Upper lobe of right lung (tissue), 1 donor: ENCODE measurements at regions not wholly inside any gene's neighbourhood (a gene's known extent, or its start where the extent isn't known, plus 50 kb on each side); places are given as distances from the start of the nearest gene placed in this dataset.

ENCODE experiments used
- ATAC-seq: fragments of 200-7000 bp; cut with Tn5 transposase; one replicate; pipeline ENCODE4 v1.9.1; 2020; ENCODE audit warnings: mild to moderate bottlenecking, moderate library complexity
- DNase-seq: peaks from one replicate; pipeline ENCODE4 v3.0.0-alpha.2; 2020
- H3K27ac ChIP-seq: fragments of 200-600 bp; one replicate; pipeline ENCODE4 v1.8.0; 2022
- H3K27me3 ChIP-seq: fragments of 200-600 bp; one replicate; pipeline ENCODE4 v1.8.0; 2022; ENCODE audit warnings: mild to moderate bottlenecking
- H3K36me3 ChIP-seq: fragments of 200-600 bp; one replicate; pipeline ENCODE4 v1.8.0; 2022
- H3K4me1 ChIP-seq: fragments of 200-600 bp; one replicate; pipeline ENCODE4 v1.8.0; 2022
- H3K4me3 ChIP-seq: fragments of 200-600 bp; one replicate; pipeline ENCODE4 v1.8.0; 2022; ENCODE audit warnings: mild to moderate bottlenecking
- H3K9me3 ChIP-seq: fragments of 200-600 bp; one replicate; pipeline ENCODE4 v1.8.0; 2022
- CTCF ChIP-seq: fragments of 200-600 bp; IDR thresholded peaks from one replicate; pipeline ENCODE4 v1.8.0; 2022; ENCODE audit warnings: antibody characterized with exemption
- intact Hi-C: fragments of 100-400 bp; cut with DNase I; formaldehyde crosslinking; loops from one replicate; pipeline ENCODE4 v1.11.0; 2022
- donor health status: DM: no; HTN: yes; CAD: no; lungs with severe emphysema.

- H3K4me1 ChIP-seq, result no peaks in the 10 kb centered on the region
- DNase-seq (no peak), ATAC-seq (no peak)
- no peaks in the 10 kb centered on the region for H3K36me3 ChIP-seq
- no peaks in the 10 kb centered on the region for H3K27me3 ChIP-seq
- no peak overlapping the region for H3K27ac ChIP-seq
- no peak overlapping the region for H3K4me3 ChIP-seq
- TF ChIP-seq CTCF, result no peak
- intact Hi-C loops, result no loop called here
- no peaks in the 10 kb centered on the region for H3K9me3 ChIP-seq
Observed at GRCh38 chr10:111967116-111967515, 216.4 kb downstream of the GPAM start.

- no peaks in the 10 kb centered on the region for H3K9me3 ChIP-seq
- ATAC-seq (no peak), DNase-seq (no peak)
- TF ChIP-seq CTCF, result no peak
- H3K27me3 ChIP-seq, result no peaks in the 10 kb centered on the region
- no peaks in the 10 kb centered on the region for H3K4me1 ChIP-seq
- no peaks in the 10 kb centered on the region for H3K36me3 ChIP-seq
- no peak overlapping the region for H3K4me3 ChIP-seq
- intact Hi-C loops, result no loop called here
- H3K27ac ChIP-seq, result no peak overlapping the region
Observed at GRCh38 chr10:111967547-111967946, 216.0 kb downstream of the GPAM start.

- Histone ChIP-seq H3K4me1 (no peaks in the 10 kb centered on the region), H3K36me3 (no peaks in the 10 kb centered on the region), H3K4me3 (no peak overlapping the region), H3K27me3 (no peaks in the 10 kb centered on the region), H3K27ac (no peak overlapping the region), H3K9me3 (no peaks in the 10 kb centered on the region)
- DNase-seq, result no peak
- TF ChIP-seq CTCF, result no peak
- intact Hi-C loops, result no loop called here
- ATAC-seq, result no peak
Observed at GRCh38 chr10:111968647-111969046, 214.9 kb downstream of the GPAM start.

GRCh38 chr10:111970111-111970510, 213.5 kb downstream of the GPAM start:
- no peak for TF ChIP-seq CTCF
- H3K36me3 ChIP-seq, result no peaks in the 10 kb centered on the region
- no peak overlapping the region for H3K4me3 ChIP-seq
- DNase-seq, result no peak
- H3K27ac ChIP-seq, result no peak overlapping the region
- no peaks in the 10 kb centered on the region for H3K9me3 ChIP-seq
- ATAC-seq, result no peak
- H3K27me3 ChIP-seq, result no peaks in the 10 kb centered on the region
- H3K4me1 ChIP-seq, result no peaks in the 10 kb centered on the region
- intact Hi-C loops, result no loop called here

GRCh38 chr10:111972109-111972508, 211.5 kb downstream of the GPAM start:
- Histone ChIP-seq H3K4me1 (no peaks in the 10 kb centered on the region), H3K27me3 (no peaks in the 10 kb centered on the region), H3K36me3 (no peaks in the 10 kb centered on the region), H3K9me3 (no peaks in the 10 kb centered on the region), H3K4me3 (no peak overlapping the region), H3K27ac (no peak overlapping the region)
- intact Hi-C loops, result no loop called here
- ATAC-seq (no peak), DNase-seq (no peak)
- TF ChIP-seq CTCF, result no peak

- DNase-seq, result no peak
- intact Hi-C loops, result no loop called here
- no peaks in the 10 kb centered on the region for H3K27me3 ChIP-seq
- H3K4me3 ChIP-seq, result no peak overlapping the region
- TF ChIP-seq CTCF, result no peak
- no peaks in the 10 kb centered on the region for H3K36me3 ChIP-seq
- no peaks in the 10 kb centered on the region for H3K9me3 ChIP-seq
- ATAC-seq, result no peak
- no peak overlapping the region for H3K27ac ChIP-seq
- no peaks in the 10 kb centered on the region for H3K4me1 ChIP-seq
Observed at GRCh38 chr10:111973306-111973705, 210.3 kb downstream of the GPAM start.
